Activated effector memory CD4-positive, alpha-beta T cell treated with anti-CD3 and anti-CD28 coated beads, Interleukin-2, amount 50 U/mL, for 16 hours (primary cell): ENCODE measurements at regions not wholly inside any gene's neighbourhood (a gene's known extent, or its start where the extent isn't known, plus 50 kb on each side); places are given as distances from the start of the nearest gene placed in this dataset.
"Not testable (repeated sequence)": the region's sequence is repeated elsewhere in the genome, so short reads cannot be mapped to it uniquely, and the experiment has no call there.

ENCODE experiments used
- DNase-seq: peaks from one replicate; pipeline ENCODE4 v3.0.0-alpha.2; 2020

GRCh38 chr14:71336489-71337192, 429.4 kb downstream of the PCNX1 start:
- DNase-seq = no peak

GRCh38 chr14:71338153-71338552, 430.9 kb downstream of the PCNX1 start:
- no peak for DNase-seq

- DNase-seq = no peak
These were observed 432.6 kb downstream of the PCNX1 start for GRCh38 chr14:71339650-71340415.

GRCh38 chr14:71341156-71341555, 433.9 kb downstream of the PCNX1 start:
- no peak for DNase-seq

GRCh38 chr14:71343724-71344123, 436.5 kb downstream of the PCNX1 start:
- DNase-seq = no peak

GRCh38 chr14:71344506-71344905, 437.2 kb downstream of the PCNX1 start:
- no peak for DNase-seq

GRCh38 chr14:71346685-71347084, 439.4 kb downstream of the PCNX1 start:
- no peak for DNase-seq

GRCh38 chr14:71348394-71348793, 441.1 kb downstream of the PCNX1 start:
- no peak for DNase-seq

GRCh38 chr14:71348817-71349216, 441.6 kb downstream of the PCNX1 start:
- DNase-seq = no peak

- no peak for DNase-seq
These were observed 446.9 kb downstream of the PCNX1 start for GRCh38 chr14:71354142-71354541.

- no peak for DNase-seq
These were observed 447.5 kb downstream of the PCNX1 start for GRCh38 chr14:71354801-71355200.

- DNase-seq = no peak
These were observed 448.3 kb downstream of the PCNX1 start for GRCh38 chr14:71355324-71356201.

- no peak for DNase-seq
These were observed 451.1 kb downstream of the PCNX1 start for GRCh38 chr14:71358209-71358931.

- not testable (repeated sequence) for DNase-seq
These were observed 451.7 kb downstream of the PCNX1 start for GRCh38 chr14:71358932-71359421.

- no peak for DNase-seq
These were observed 452.6 kb downstream of the PCNX1 start for GRCh38 chr14:71359823-71360222.

GRCh38 chr14:71361336-71361735, 454.1 kb downstream of the PCNX1 start:
- no peak for DNase-seq

- DNase-seq = no peak
These were observed 454.6 kb downstream of the PCNX1 start for GRCh38 chr14:71361874-71362273.

- no peak for DNase-seq
These were observed 455.0 kb downstream of the PCNX1 start for GRCh38 chr14:71362282-71362681.

GRCh38 chr14:71362920-71363584, 455.8 kb downstream of the PCNX1 start:
- no peak for DNase-seq

- DNase-seq = no peak
These were observed 457.0 kb downstream of the PCNX1 start for GRCh38 chr14:71363946-71364925.

- no peak for DNase-seq
These were observed 458.1 kb downstream of the PCNX1 start for GRCh38 chr14:71365361-71365760.
